Endothelial cell of umbilical vein (primary cell): ENCODE measurements at regions not wholly inside any gene's neighbourhood (a gene's known extent, or its start where the extent isn't known, plus 50 kb on each side); places are given as distances from the start of the nearest gene placed in this dataset.

Source experiments
- BruUV-seq: library from RNA; stranded (reverse); fragments of 400-500 nt; replicated peaks from 2 replicates; lab custom pipeline; 2021; lab: Mats Ljungman, UMichigan
- CTCF ChIA-PET: fragments of 300-600, 350-600 bp; sonication (Branson Sonifier 250); formaldehyde crosslinking; loops from one replicate; lab custom pipeline; 2021; ENCODE audit warnings: antibody characterized with exemption, inconsistent platforms; lab: Charles Lee
- POLR2A ChIA-PET: fragments of 300-600, 350-600 bp; sonication (Branson Sonifier 250); formaldehyde crosslinking; loops from one replicate; lab custom pipeline; 2021; ENCODE audit warnings: antibody characterized with exemption, inconsistent platforms; lab: Charles Lee
- DNase-seq: peaks from one replicate; pipeline ENCODE4 v3.0.0-alpha.2; 2011; ENCODE audit warnings: low read depth, low spot score
- FAIRE-seq: peaks from 2 replicates; lab custom pipeline; 2011; peaks lifted over from hg19 to GRCh38; lab: Jason Lieb, UNC
- H2AFZ ChIP-seq: 2 replicates; pipeline ENCODE4 v1.6.0; 2012; ENCODE audit warnings: low read depth, low read length, control low read depth, inconsistent platforms
- H3K27ac ChIP-seq: 2 replicates; pipeline ENCODE4 v1.5.1; 2011; ENCODE audit warnings: low read depth, mild to moderate bottlenecking, control low read depth, low read length, moderate library complexity; ENCODE audit not compliant: insufficient read depth
- H3K27me3 ChIP-seq, 2 experiments: 2 replicates each; pipeline versions ENCODE4 v1.6.0 to v1.6.1; 2011; ENCODE audit warnings: low read length in 2 of 2, mixed read lengths in 1 of 2; ENCODE audit not compliant: control insufficient read depth in 2 of 2, insufficient read depth in 2 of 2
- H3K36me3 ChIP-seq, 2 experiments: 2 replicates in 1 of 2; 3 replicates in 1 of 2; pipeline ENCODE4 v1.5.1; 2011; ENCODE audit warnings: low read length in 2 of 2, mild to moderate bottlenecking in 1 of 2, moderate library complexity in 1 of 2; ENCODE audit not compliant: control insufficient read depth in 2 of 2, insufficient read depth in 2 of 2; ENCODE audit errors: extremely low read depth in 1 of 2
- H3K4me1 ChIP-seq: 3 replicates; pipeline ENCODE4 v1.5.1; 2011; ENCODE audit warnings: mild to moderate bottlenecking, low read length; ENCODE audit not compliant: control insufficient read depth, insufficient read depth; ENCODE audit errors: extremely low read depth
- H3K4me2 ChIP-seq: 2 replicates; pipeline ENCODE4 v1.6.1; 2011; ENCODE audit warnings: low read length, control low read depth, mixed read lengths; ENCODE audit not compliant: insufficient read depth
- H3K4me3 ChIP-seq, 3 experiments: fragments of 200-600 bp in 1 of 3; sonication (generic), shearing (Covaris generic) in 1 of 3; replicated peaks in 1 of 3; 2 replicates each; pipeline ENCODE4 v1.5.1; 2011 to 2016; ENCODE audit warnings: control low read depth in 3 of 3, low read length in 3 of 3, mild to moderate bottlenecking in 2 of 3, inconsistent platforms in 1 of 3, low read depth in 1 of 3, moderate library complexity in 1 of 3; ENCODE audit not compliant: insufficient read depth in 1 of 3
- H3K79me2 ChIP-seq: 2 replicates; pipeline ENCODE4 v1.6.0; 2012; ENCODE audit warnings: low read length, inconsistent platforms; ENCODE audit not compliant: control insufficient read depth, insufficient read depth
- H3K9ac ChIP-seq: replicated peaks from 2 replicates; pipeline ENCODE3; 2011; ENCODE audit warnings: low read length, control low read depth; ENCODE audit not compliant: insufficient read depth; ENCODE audit errors: extremely low read depth
- H3K9me1 ChIP-seq: replicated peaks from 3 replicates; pipeline ENCODE4 v1.6.0; 2011; ENCODE audit warnings: mild to moderate bottlenecking, low read length; ENCODE audit not compliant: control insufficient read depth, insufficient read depth; ENCODE audit errors: extremely low read depth
- H3K9me3 ChIP-seq: replicated peaks from 2 replicates; pipeline ENCODE4 v1.5.1; 2012; ENCODE audit warnings: low read length, inconsistent platforms; ENCODE audit not compliant: control insufficient read depth, insufficient read depth
- H4K20me1 ChIP-seq: replicated peaks from 2 replicates; pipeline ENCODE3; 2011; ENCODE audit warnings: mild to moderate bottlenecking, low read length; ENCODE audit not compliant: control insufficient read depth, insufficient read depth; ENCODE audit errors: extremely low read depth
- CTCF ChIP-seq, 2 donors: IDR thresholded peaks; 1 replicate in 1 of 2; 2 replicates in 1 of 2; pipeline ENCODE4 v1.5.1; 2011; ENCODE audit warnings: low read length in 2 of 2, mild to moderate bottlenecking in 2 of 2, moderate library complexity in 2 of 2, control low read depth in 1 of 2, inconsistent platforms in 1 of 2, low read depth in 1 of 2; ENCODE audit not compliant: insufficient read depth in 1 of 2; ENCODE audit errors: extremely low read depth in 1 of 2
- EZH2 ChIP-seq: IDR thresholded peaks from 2 replicates; pipeline ENCODE4 v1.6.1; 2012; ENCODE audit warnings: borderline replicate concordance, low read depth, mild to moderate bottlenecking, moderate library complexity, low read length, inconsistent platforms; ENCODE audit not compliant: severe bottlenecking
- FOS ChIP-seq: IDR thresholded peaks from 2 replicates; pipeline ENCODE4 v1.6.1; 2011; ENCODE audit warnings: mild to moderate bottlenecking, low read length, moderate library complexity, borderline replicate concordance; ENCODE audit not compliant: insufficient read depth
- GATA2 ChIP-seq: IDR thresholded peaks from 2 replicates; pipeline ENCODE4 v1.7.0; 2011; ENCODE audit warnings: low read depth, mild to moderate bottlenecking, moderate library complexity, mixed read lengths, low read length; ENCODE audit not compliant: insufficient read length, insufficient read depth
- JUN ChIP-seq: IDR thresholded peaks from 2 replicates; pipeline ENCODE4 v1.6.1; 2011; ENCODE audit warnings: borderline replicate concordance, low read depth; ENCODE audit not compliant: insufficient read length, insufficient read depth
- MAX ChIP-seq: IDR thresholded peaks from 2 replicates; pipeline ENCODE4 v1.6.1; 2011; ENCODE audit not compliant: insufficient read depth, insufficient read length
- MYC ChIP-seq: IDR thresholded peaks from one replicate; pipeline ENCODE4 v1.6.1; 2011; ENCODE audit warnings: mild to moderate bottlenecking, low read depth, low read length
- POLR2A ChIP-seq: IDR thresholded peaks from 2 replicates; pipeline ENCODE4 v1.6.1; 2012; ENCODE audit warnings: low read depth, mild to moderate bottlenecking, control low read depth, low read length
- POLR2AphosphoS5 ChIP-seq: IDR thresholded peaks from 2 replicates; pipeline ENCODE4 v1.6.1; 2012; ENCODE audit warnings: low read depth, mild to moderate bottlenecking, control low read depth, low read length, moderate library complexity; ENCODE audit not compliant: insufficient read depth
- dilution Hi-C: fragments of 300-500 bp; cut with MboI; formaldehyde crosslinking; loops from one replicate; pipeline ENCODE4 v1.15.0; 2019; ENCODE audit warnings: low sequenced_read_pairs; ENCODE audit not compliant: extremely low pct_ligation_motif_present
- intact Hi-C: fragments of 100-400 bp; cut with micrococcal nuclease; formaldehyde crosslinking; loops from one replicate; pipeline ENCODE4 v1.10.0; 2022

GRCh38 chr12:118682656-118683055 lies 298.7 kb upstream of the SRRM4 start:
- no peak overlapping the region for H3K4me2 ChIP-seq
- dilution Hi-C loops = no loop called here
- no TSS peak for BruUV-seq

More at GRCh38 chr12:118682656-118683055, 298.7 kb upstream of the SRRM4 start:
- no peaks in the 10 kb centered on the region for H3K4me1 ChIP-seq
- no peaks in the 10 kb centered on the region for H3K9me3 ChIP-seq
- H3K36me3 ChIP-seq = no peaks in the 10 kb centered on the region
- intact Hi-C loops = no loop called here
- CTCF ChIA-PET = no interaction called here
- no peaks in the 10 kb centered on the region for H4K20me1 ChIP-seq
- no peaks in the 10 kb centered on the region for H3K27me3 ChIP-seq
- DNase-seq = no peak
- no peaks in the 10 kb centered on the region for H3K79me2 ChIP-seq
- H3K9me1 ChIP-seq = no peaks in the 10 kb centered on the region
- FAIRE-seq = no peak
- POLR2A ChIA-PET = no interaction called here
- no peak overlapping the region for H3K9ac ChIP-seq
- no peak overlapping the region for H2AFZ ChIP-seq
- H3K27ac ChIP-seq = no peak overlapping the region
- TF ChIP-seq MYC = no peak
- TF ChIP-seq FOS = no peak
- TF ChIP-seq CTCF (IDR thresholded peaks at IDR 0.05; ENCODE audit: extremely low read depth in 1 of 2, insufficient read depth in 1 of 2, low read depth in 1 of 2, low read length in 2 of 2) = no peak
- TF ChIP-seq JUN = no peak
- no peak for TF ChIP-seq GATA2
- no peak for TF ChIP-seq POLR2AphosphoS5
- TF ChIP-seq EZH2 = no peak
- no peak for TF ChIP-seq MAX
- TF ChIP-seq POLR2A = no peak
- no peak overlapping the region for H3K4me3 ChIP-seq
